Left lung (tissue), 4 donors: ENCODE measurements at regions not wholly inside any gene's neighbourhood (a gene's known extent, or its start where the extent isn't known, plus 50 kb on each side); places are given as distances from the start of the nearest gene placed in this dataset.
A peak's percentile ranks its signal among the peaks of the same experiment; 100 is the strongest.

Experiments used
- ATAC-seq: fragments of 200-7000 bp; cut with Tn5 transposase; one replicate; pipeline ENCODE4 v1.9.1; 2020; ENCODE audit warnings: moderate library complexity
- DNase-seq, 4 donors: peaks; one replicate each; pipeline ENCODE4 v3.0.0-alpha.2; 2013 to 2020
- H3K27ac ChIP-seq, 2 donors: fragments of 200-600 bp; sonication (generic) in 1 of 2; one replicate each; pipeline versions ENCODE4 v1.5.0 to v1.8.0; 2020 to 2021
- H3K27me3 ChIP-seq, 2 donors: fragments of 200-600 bp; sonication (generic) in 1 of 2; one replicate each; pipeline versions ENCODE4 v1.5.0 to v1.8.0; 2020 to 2021
- H3K36me3 ChIP-seq, 2 donors: fragments of 200-600 bp; sonication (generic) in 1 of 2; one replicate each; pipeline versions ENCODE4 v1.5.0 to v1.8.0; 2020 to 2021
- H3K4me1 ChIP-seq, 2 donors: fragments of 200-600 bp; one replicate each; pipeline ENCODE4 v1.8.0; 2021
- H3K4me3 ChIP-seq, 2 donors: fragments of 200-600 bp; sonication (generic) in 1 of 2; one replicate each; pipeline versions ENCODE4 v1.5.0 to v1.8.0; 2020 to 2021; ENCODE audit warnings: mild to moderate bottlenecking in 1 of 2
- H3K9me3 ChIP-seq, 2 donors: fragments of 200-600 bp; sonication (generic) in 1 of 2; one replicate each; pipeline versions ENCODE4 v1.5.0 to v1.8.0; 2020 to 2021
- CTCF ChIP-seq, 2 donors: fragments of 200-600 bp; sonication (generic) in 1 of 2; IDR thresholded peaks; one replicate each; pipeline versions ENCODE4 v1.5.0 to v1.8.0; 2021; ENCODE audit warnings: antibody characterized with exemption in 2 of 2
- intact Hi-C, 2 donors: fragments of 100-400 bp; cut with DNase I; formaldehyde crosslinking; loops; one replicate each; pipeline versions ENCODE4 v1.11.2 to v1.14.2; 2022
- donor health status: DM: no; HTN: yes; CAD: no.
- donor health status: DM: no; HTN: no; CAD: no.

GRCh38 chr5:91635950-91636734 is 253.0 kb upstream of the ARRDC3 start:
- ATAC-seq = no peak
- TF ChIP-seq CTCF (IDR thresholded peaks at IDR 0.05) = no peak
- DNase-seq = peak in 1 of 4 donors; percentile 6
- Histone ChIP-seq H3K4me3 (no peak overlapping the region), H3K4me1 (no peaks in the 10 kb centered on the region), H3K9me3 (no peaks in the 10 kb centered on the region), H3K36me3 (no peaks in the 10 kb centered on the region), H3K27me3 (no peaks in the 10 kb centered on the region), H3K27ac (no peak overlapping the region)
- intact Hi-C loops = no loop called here

- no peak for ATAC-seq
- Histone ChIP-seq H3K36me3 (no peaks in the 10 kb centered on the region), H3K27me3 (no peaks in the 10 kb centered on the region), H3K27ac (no peak overlapping the region), H3K4me3 (no peak overlapping the region), H3K4me1 (no peaks in the 10 kb centered on the region), H3K9me3 (no peaks in the 10 kb centered on the region)
- no peak for DNase-seq
- TF ChIP-seq CTCF (IDR thresholded peaks at IDR 0.05) = no peak
- intact Hi-C loops = no loop called here
These were observed 249.8 kb upstream of the ARRDC3 start for GRCh38 chr5:91632871-91633270.

- Histone ChIP-seq H3K4me1 (no peaks in the 10 kb centered on the region), H3K27me3 (no peaks in the 10 kb centered on the region), H3K27ac (no peak overlapping the region), H3K4me3 (no peak overlapping the region), H3K36me3 (no peaks in the 10 kb centered on the region), H3K9me3 (no peaks in the 10 kb centered on the region)
- ATAC-seq = no peak
- TF ChIP-seq CTCF (IDR thresholded peaks at IDR 0.05) = no peak
- DNase-seq = no peak
- intact Hi-C loops = no loop called here
These were observed 228.6 kb upstream of the ARRDC3 start for GRCh38 chr5:91611746-91612145.

GRCh38 chr5:91607675-91608074 is 224.6 kb upstream of the ARRDC3 start:
- Histone ChIP-seq H3K27me3 (no peaks in the 10 kb centered on the region), H3K9me3 (no peaks in the 10 kb centered on the region), H3K4me1 (no peaks in the 10 kb centered on the region), H3K36me3 (no peaks in the 10 kb centered on the region), H3K4me3 (no peak overlapping the region), H3K27ac (no peak overlapping the region)
- TF ChIP-seq CTCF (IDR thresholded peaks at IDR 0.05) = no peak
- ATAC-seq (no peak), DNase-seq (no peak)
- intact Hi-C loops = no loop called here

GRCh38 chr5:91599863-91600262 is 216.7 kb upstream of the ARRDC3 start:
- Histone ChIP-seq H3K27me3 (no peaks in the 10 kb centered on the region), H3K36me3 (no peaks in the 10 kb centered on the region), H3K4me1 (no peaks in the 10 kb centered on the region), H3K27ac (no peak overlapping the region), H3K9me3 (peaks cover 0 to 7% of the 10 kb centered on the region in 2 donors), H3K4me3 (no peak overlapping the region)
- DNase-seq = no peak
- intact Hi-C loops = no loop called here
- ATAC-seq = no peak
- TF ChIP-seq CTCF (IDR thresholded peaks at IDR 0.05) = no peak
